SK-N-SH treated with all-trans-retinoic acid at 6 μM for 48 hours (cell line): ENCODE measurements at regions not wholly inside any gene's neighbourhood (a gene's known extent, or its start where the extent isn't known, plus 50 kb on each side); places are given as distances from the start of the nearest gene placed in this dataset.
"Not testable (repeated sequence)": the region's sequence is repeated elsewhere in the genome, so short reads cannot be mapped to it uniquely, and the experiment has no call there.

Experiments used
- ARNTL ChIP-seq: fragments of 450-650 bp; formaldehyde crosslinking; IDR thresholded peaks from 2 replicates; pipeline ENCODE4 v1.5.0; 2020; ENCODE audit warnings: low read depth, mild to moderate bottlenecking, moderate library complexity, borderline replicate concordance
- RARB ChIP-seq: fragments of 250-450 bp; sonication (Bioruptor Pico); IDR thresholded peaks from 2 replicates; pipeline ENCODE4 v1.8.0; 2021; ENCODE audit warnings: mild to moderate bottlenecking, moderate library complexity
- ZFP30 ChIP-seq: fragments of 450-650 bp; formaldehyde crosslinking; IDR thresholded peaks from 2 replicates; pipeline ENCODE4 v1.5.0; 2022; ENCODE audit warnings: mild to moderate bottlenecking, moderate library complexity
- TF ChIP-seq, protein P1 (sequence below): fragments of 250-450 bp; sonication (Bioruptor Pico); IDR thresholded peaks from 2 replicates; pipeline ENCODE4 v1.8.0; 2020; ENCODE audit warnings: mild to moderate bottlenecking, moderate library complexity, borderline replicate concordance
- TF ChIP-seq, protein P2 (sequence below): fragments of 250-450 bp; sonication (Bioruptor Pico); IDR thresholded peaks from 2 replicates; pipeline ENCODE4 v1.5.1; 2021; ENCODE audit warnings: mild to moderate bottlenecking, moderate library complexity

DNA sequence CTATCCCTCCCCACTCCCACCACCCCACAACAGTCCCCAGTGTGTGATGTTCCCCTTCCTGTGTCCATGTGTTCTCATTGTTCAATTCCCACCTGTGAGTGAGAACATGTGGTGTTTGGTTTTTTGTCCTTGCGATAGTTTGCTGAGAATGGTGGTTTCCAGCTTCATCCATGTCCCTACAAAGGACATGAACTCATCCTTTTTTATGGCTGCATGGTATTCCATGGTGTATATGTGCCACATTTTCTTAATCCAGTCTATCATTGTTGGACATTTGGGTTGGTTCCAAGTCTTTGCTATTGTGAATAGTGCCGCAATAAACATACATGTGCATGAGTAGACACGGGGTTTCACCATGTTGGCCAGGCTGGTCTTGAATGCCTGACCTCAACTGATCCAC, 109.8 kb downstream of the USP22 start:
- TF ChIP-seq, protein P1, sequence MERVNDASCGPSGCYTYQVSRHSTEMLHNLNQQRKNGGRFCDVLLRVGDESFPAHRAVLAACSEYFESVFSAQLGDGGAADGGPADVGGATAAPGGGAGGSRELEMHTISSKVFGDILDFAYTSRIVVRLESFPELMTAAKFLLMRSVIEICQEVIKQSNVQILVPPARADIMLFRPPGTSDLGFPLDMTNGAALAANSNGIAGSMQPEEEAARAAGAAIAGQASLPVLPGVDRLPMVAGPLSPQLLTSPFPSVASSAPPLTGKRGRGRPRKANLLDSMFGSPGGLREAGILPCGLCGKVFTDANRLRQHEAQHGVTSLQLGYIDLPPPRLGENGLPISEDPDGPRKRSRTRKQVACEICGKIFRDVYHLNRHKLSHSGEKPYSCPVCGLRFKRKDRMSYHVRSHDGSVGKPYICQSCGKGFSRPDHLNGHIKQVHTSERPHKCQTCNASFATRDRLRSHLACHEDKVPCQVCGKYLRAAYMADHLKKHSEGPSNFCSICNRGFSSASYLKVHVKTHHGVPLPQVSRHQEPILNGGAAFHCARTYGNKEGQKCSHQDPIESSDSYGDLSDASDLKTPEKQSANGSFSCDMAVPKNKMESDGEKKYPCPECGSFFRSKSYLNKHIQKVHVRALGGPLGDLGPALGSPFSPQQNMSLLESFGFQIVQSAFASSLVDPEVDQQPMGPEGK, result not testable (repeated sequence)
- TF ChIP-seq RARB; ZFP30 (CRISPR knock-in tag); ARNTL (CRISPR knock-in tag): not testable (repeated sequence)
- TF ChIP-seq, protein P2, sequence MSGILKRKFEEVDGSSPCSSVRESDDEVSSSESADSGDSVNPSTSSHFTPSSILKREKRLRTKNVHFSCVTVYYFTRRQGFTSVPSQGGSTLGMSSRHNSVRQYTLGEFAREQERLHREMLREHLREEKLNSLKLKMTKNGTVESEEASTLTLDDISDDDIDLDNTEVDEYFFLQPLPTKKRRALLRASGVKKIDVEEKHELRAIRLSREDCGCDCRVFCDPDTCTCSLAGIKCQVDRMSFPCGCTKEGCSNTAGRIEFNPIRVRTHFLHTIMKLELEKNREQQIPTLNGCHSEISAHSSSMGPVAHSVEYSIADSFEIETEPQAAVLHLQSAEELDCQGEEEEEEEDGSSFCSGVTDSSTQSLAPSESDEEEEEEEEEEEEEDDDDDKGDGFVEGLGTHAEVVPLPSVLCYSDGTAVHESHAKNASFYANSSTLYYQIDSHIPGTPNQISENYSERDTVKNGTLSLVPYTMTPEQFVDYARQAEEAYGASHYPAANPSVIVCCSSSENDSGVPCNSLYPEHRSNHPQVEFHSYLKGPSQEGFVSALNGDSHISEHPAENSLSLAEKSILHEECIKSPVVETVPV (CRISPR knock-in tag), result not testable (repeated sequence)
